ENCODE measurements at regions not wholly inside any gene's neighbourhood (a gene's known extent, or its start where the extent isn't known, plus 50 kb on each side); places are given as distances from the start of the nearest gene placed in this dataset.

DNA sequence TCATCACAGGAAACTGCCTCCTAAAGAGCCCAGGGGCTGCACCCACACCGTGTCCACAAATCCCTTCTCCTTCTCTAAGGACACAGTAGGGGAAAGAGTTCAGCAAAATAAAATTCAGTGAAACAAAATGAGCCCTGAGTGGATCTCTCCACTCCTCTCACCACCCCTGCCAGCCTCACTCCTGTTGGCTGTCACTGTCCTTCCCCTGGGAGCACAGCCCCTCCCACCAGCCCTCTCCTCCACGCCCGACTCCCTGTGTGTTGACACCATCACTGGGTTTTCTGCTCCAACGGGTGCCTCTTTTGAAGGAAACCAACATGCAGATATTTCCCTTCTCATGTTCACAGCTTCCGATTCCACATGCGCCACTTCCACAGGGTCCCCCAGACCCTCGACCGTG, 356.2 kb downstream of the AJAP1 start:
- TF ChIP-seq, protein P1, sequence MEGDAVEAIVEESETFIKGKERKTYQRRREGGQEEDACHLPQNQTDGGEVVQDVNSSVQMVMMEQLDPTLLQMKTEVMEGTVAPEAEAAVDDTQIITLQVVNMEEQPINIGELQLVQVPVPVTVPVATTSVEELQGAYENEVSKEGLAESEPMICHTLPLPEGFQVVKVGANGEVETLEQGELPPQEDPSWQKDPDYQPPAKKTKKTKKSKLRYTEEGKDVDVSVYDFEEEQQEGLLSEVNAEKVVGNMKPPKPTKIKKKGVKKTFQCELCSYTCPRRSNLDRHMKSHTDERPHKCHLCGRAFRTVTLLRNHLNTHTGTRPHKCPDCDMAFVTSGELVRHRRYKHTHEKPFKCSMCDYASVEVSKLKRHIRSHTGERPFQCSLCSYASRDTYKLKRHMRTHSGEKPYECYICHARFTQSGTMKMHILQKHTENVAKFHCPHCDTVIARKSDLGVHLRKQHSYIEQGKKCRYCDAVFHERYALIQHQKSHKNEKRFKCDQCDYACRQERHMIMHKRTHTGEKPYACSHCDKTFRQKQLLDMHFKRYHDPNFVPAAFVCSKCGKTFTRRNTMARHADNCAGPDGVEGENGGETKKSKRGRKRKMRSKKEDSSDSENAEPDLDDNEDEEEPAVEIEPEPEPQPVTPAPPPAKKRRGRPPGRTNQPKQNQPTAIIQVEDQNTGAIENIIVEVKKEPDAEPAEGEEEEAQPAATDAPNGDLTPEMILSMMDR (IDR thresholded peaks at IDR 0.05) = no peak
- no peak for TF ChIP-seq EZH2 (IDR thresholded peaks at IDR 0.05)
- TF ChIP-seq EZH2phosphoT487 (IDR thresholded peaks at IDR 0.05) = no peak

Data from neural progenitor cell (in vitro differentiated cells).